ENCODE measurements at regions not wholly inside any gene's neighbourhood (a gene's known extent, or its start where the extent isn't known, plus 50 kb on each side); places are given as distances from the start of the nearest gene placed in this dataset.
"Not testable (repeated sequence)": the region's sequence is repeated elsewhere in the genome, so short reads cannot be mapped to it uniquely, and the experiment has no call there.

DNA sequence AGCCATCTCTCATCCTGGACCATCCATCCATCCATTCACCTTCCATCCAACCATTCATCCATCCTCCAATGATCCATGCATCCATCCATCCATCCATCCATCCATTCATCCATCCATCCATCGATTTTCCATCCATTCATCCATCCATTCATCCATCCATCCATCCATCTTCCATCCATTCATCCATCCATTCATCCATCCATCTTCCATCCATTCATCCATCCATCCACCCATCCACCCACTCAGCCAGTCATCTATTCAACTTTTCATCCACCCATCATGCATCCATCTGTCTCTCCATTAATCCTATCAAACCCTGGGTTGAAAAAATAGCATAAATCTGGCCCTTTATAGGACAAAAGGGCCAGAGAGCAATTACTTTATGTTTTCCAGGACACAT is 158.3 kb upstream of the WSCD1 start:
- no peak for ATAC-seq

DNA sequence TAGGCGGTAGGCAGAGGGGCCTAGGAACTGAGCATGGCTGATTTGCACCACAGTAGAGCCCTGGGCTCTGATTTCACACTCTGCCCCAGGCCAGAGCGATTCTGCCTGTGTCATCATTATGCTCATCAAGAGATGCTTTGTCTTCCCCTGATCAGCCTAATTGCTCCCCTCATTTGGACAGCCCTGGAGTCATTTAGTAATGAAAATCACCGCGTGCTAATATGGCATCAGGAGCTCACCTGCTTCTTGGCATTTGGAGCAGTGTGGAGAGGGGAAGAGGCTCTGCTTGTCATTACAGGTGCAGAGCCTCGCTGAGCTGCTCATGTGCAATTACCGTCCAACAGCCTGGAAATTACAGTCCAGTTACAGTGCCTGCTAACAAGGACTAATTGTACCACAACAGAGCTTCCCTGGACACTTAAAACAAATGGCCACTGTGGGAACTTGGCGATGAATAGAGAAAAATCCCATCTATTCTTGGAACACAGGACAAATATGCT is 157.1 kb upstream of the WSCD1 start:
- no peak for ATAC-seq

GRCh38 chr17:5913641-5914040 is 156.5 kb upstream of the WSCD1 start:
- ATAC-seq = no peak

DNA sequence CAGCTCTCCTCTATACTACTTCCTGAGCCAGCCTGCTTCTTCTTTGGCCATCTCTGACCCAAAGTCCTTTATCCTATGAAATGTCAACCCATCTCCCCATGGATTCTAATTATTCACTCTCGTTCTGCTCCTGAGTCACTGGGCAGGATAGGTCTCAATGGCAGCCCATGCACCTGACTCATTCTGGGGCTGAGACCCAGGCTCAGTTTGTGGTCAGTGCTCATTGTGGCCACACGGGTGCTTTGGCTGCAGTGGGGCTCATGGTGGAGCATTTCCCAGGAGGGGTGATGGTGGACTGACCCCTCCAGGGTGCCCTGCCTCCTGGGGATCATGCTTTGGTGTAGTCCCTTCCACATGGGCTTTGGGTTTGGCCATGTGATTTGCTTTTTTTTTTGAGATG is 154.8 kb upstream of the WSCD1 start:
- ATAC-seq = no peak

- ATAC-seq = no peak
Observed at GRCh38 chr17:5919089-5919488, 151.1 kb upstream of the WSCD1 start.

GRCh38 chr17:5921512-5922282 is 148.5 kb upstream of the WSCD1 start:
- ATAC-seq = no peak

GRCh38 chr17:5922476-5922875 is 147.7 kb upstream of the WSCD1 start:
- no peak for ATAC-seq

GRCh38 chr17:5929721-5930120 is 140.5 kb upstream of the WSCD1 start:
- ATAC-seq = no peak

- ATAC-seq = not testable (repeated sequence)
Observed at GRCh38 chr17:5930555-5930954, 139.6 kb upstream of the WSCD1 start.

DNA sequence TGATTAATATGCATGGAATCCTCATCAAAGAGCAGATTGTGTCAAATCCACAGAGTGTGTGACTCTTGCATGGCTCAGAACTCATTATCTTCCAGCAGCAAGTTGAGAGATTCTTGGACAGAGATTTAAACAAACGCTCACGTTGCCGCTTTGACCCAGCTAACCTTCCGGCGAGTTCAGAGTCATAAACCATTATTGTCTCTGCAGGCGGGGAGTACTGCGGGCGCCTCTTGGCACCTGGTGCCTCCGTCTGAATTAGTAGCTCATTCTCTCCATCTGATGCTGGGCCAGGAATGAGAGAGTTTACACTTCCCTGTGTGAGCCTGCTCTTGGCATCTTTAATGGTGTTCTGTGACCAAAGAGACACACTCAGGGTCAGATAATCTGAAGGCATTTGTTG is 138.6 kb upstream of the WSCD1 start:
- ATAC-seq = no peak

DNA sequence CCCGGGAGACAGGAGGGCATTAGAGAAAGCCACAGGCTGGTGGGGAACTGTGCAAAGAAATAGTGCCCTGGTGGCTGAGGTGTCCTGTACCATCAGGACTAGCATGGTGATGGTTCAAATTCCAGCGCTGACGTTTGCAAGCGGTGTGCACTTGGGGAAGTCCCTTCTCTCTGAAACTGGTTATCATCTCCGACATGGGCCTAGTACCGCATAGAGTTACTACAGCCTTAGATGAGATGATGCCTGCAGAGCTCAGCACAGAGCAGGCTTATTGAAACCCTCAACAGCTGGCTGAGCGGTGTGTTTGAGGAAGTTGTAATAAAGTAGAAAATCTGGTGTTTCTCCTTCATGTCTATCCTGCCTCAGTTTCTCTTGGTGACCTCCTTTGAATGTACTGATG is 136.7 kb upstream of the WSCD1 start:
- no peak for ATAC-seq

- ATAC-seq = no peak
Observed at GRCh38 chr17:5941258-5941657, 128.9 kb upstream of the WSCD1 start.

- ATAC-seq = no peak
Observed at GRCh38 chr17:5942687-5943086, 127.5 kb upstream of the WSCD1 start.

- no peak for ATAC-seq
Observed at GRCh38 chr17:5943232-5943631, 126.9 kb upstream of the WSCD1 start.

DNA sequence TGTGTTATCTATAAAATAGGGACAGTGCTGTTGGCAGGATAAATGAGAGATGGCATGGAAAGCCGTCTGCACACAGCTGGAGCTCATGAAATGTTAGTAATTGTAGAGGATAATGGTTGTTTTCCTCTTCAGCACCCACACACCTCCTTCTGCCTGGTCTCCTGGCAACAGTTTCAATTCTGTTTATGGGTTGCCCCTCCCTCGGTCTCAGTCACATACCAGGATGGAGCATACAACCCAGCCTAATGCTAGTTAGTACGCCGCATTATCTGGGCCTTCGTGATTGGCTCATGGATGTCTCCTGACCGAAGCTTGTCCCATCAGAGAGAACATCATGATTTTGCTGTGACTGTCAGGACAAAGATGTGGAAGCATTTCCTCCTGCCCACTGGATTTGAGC is 126.2 kb upstream of the WSCD1 start:
- ATAC-seq = no peak

GRCh38 chr17:5947701-5948180 is 122.4 kb upstream of the WSCD1 start:
- no peak for ATAC-seq

DNA sequence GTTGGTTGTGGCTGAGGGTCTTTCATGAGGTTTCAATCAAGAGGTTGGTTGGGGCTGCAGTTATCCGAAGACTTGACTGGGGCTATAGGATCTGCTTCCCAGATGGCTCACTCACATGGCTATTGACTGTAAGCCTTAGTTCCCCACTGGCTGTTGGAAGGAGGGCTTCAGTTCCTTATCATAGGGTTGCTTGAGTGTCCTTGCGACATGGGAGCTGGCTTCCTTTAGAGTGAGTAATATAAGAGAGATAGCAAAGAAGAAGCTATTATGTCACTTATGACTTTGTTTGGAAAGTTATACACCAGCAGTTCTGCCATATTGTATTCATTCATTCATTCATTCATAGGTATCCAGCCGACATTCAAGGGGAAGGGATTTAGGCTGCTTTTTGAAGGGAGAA is 121.4 kb upstream of the WSCD1 start:
- ATAC-seq = no peak

DNA sequence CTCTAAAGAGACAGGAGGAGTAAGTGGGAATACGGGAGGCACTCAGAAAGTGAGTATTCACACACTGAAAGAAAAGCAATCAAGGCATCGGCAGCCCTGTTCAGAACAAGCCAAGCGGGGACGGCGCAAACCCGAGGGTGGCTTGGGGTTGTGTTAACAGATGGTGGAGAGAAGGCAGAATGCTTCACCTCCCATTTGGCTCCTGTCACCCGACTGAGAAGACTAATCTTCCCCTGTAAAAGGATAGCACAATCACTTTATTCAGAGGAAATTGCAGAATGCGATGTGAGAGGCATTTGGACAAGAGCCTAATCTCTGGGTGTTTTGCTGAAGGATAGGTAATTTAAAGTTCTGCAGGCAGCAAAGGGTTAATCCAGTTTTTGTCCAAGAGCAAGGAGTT is 119.3 kb upstream of the WSCD1 start:
- no peak for ATAC-seq

DNA sequence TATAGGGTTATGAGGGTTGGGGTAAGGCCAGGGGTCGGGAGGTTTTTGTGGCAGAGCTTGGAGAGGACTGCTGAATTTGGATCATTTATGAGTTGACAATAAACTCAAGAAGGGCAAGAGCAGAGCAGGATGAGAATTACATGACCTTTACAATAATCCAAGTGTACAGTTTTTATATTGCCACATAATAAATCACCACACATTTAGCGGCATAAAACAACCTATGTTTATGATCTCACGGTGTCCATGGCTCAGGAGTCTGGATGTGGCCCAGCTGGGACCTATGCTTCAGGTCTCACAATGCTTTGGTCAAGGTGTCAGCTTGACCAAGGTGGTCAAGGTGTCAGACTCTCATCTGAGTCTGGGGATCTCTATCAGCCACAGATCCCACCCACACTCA is 118.3 kb upstream of the WSCD1 start:
- no peak for ATAC-seq

GRCh38 chr17:5952518-5952917 is 117.7 kb upstream of the WSCD1 start:
- ATAC-seq = no peak

GRCh38 chr17:5955764-5956163 is 114.4 kb upstream of the WSCD1 start:
- ATAC-seq = no peak

- no peak for ATAC-seq
Observed at GRCh38 chr17:5958850-5959249, 111.3 kb upstream of the WSCD1 start.

DNA sequence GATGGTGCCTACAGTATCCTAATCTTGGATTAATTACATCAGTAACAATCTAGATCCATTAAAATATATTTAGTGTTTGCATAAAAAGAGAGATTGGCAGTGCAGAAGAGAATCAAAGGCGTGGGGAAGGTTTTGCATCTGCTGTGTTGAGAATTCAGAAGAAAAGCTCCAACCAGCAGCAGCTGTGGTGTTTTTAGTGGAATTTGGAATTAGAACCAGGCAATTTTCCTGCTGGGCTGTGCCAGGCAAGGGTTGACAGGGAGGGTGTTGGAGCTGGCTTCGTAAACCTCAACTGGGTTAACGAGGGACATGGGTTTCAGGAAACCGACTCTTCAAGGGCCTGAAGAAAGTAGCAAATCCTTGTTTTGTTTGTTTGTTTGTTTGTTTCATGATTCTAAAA is 107.8 kb upstream of the WSCD1 start:
- no peak for ATAC-seq

DNA sequence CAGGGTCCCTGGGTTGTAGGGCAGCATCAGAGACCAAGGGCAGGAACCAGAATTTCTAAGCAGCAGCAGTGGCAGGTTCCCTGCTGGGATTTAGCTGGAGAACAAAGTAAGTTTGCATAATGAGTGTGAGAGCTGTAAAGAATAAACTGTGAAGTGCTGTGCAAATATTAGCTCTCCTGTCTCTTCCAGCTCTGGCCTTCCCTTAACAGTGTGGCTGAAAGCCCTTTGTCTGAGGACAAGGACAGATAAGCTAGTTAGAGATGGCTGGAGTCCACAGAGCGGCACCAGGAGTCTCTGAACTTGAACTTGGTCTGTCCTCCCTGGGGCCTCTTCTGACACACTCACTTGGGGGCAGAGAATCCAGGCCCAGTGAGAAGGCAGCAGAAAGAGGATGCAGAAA is 98.2 kb upstream of the WSCD1 start:
- ATAC-seq = no peak

DNA sequence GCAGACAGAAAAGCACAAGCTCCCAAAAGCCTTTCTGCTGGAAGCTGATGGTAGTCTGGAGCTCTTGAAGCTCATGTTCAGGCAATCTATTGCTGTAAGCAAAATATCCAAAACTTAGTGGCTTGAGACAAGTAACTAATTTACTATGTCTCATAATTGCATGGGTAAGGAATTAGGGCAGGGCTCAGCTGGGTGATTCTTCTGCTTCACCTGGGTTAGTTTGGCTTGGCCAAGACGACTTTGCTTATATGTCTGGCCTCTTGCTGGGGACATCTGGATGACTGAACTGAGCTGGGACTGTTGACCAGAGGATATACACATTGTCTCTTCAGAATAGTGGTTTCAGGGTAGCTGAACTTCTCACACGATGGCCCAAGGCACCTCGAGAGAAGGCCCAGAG is 96.8 kb upstream of the WSCD1 start:
- no peak for ATAC-seq

Measured in esophagus mucosa (tissue), 1 donor.